Liver (tissue), 8 donors: ENCODE measurements at regions not wholly inside any gene's neighbourhood (a gene's known extent, or its start where the extent isn't known, plus 50 kb on each side); places are given as distances from the start of the nearest gene placed in this dataset.
"Not testable (repeated sequence)": the region's sequence is repeated elsewhere in the genome, so short reads cannot be mapped to it uniquely, and the experiment has no call there.

ENCODE experiments used
- DNase-seq: peaks from one replicate; pipeline ENCODE4 v3.0.0-alpha.2; 2017; ENCODE audit warnings: low spot score
- H3K27ac ChIP-seq, 2 donors: one replicate each; pipeline ENCODE4 v1.7.0; 2013; ENCODE audit warnings: inconsistent platforms in 2 of 2, low read length in 2 of 2, control low read depth in 1 of 2, low read depth in 1 of 2, mild to moderate bottlenecking in 1 of 2
- H3K27me3 ChIP-seq, 4 donors: one replicate each; pipeline versions ENCODE4 v1.6.1 to v1.7.0; 2013; ENCODE audit warnings: low read length in 3 of 4, inconsistent platforms in 1 of 4, mild to moderate bottlenecking in 1 of 4, moderate library complexity in 1 of 4; ENCODE audit not compliant: control insufficient read depth in 4 of 4, insufficient read depth in 4 of 4
- H3K36me3 ChIP-seq, 4 donors: one replicate each; pipeline versions ENCODE4 v1.6.1 to v1.7.0; 2013; ENCODE audit warnings: low read length in 3 of 4, mild to moderate bottlenecking in 3 of 4, low read depth in 1 of 4, moderate library complexity in 1 of 4; ENCODE audit not compliant: control insufficient read depth in 4 of 4, insufficient read depth in 3 of 4
- H3K4me1 ChIP-seq, 4 donors: one replicate each; pipeline versions ENCODE4 v1.6.1 to v1.7.0; 2013; ENCODE audit warnings: low read length in 3 of 4, mild to moderate bottlenecking in 3 of 4, moderate library complexity in 1 of 4; ENCODE audit not compliant: control insufficient read depth in 4 of 4, insufficient read depth in 4 of 4
- H3K4me3 ChIP-seq, 3 donors: one replicate each; pipeline versions ENCODE4 v1.6.1 to v1.7.0; 2013; ENCODE audit warnings: low read length in 3 of 3, control low read depth in 1 of 3, low read depth in 1 of 3, mild to moderate bottlenecking in 1 of 3
- H3K9ac ChIP-seq, 2 donors: one replicate each; pipeline ENCODE4 v1.7.0; 2013; ENCODE audit warnings: low read length in 2 of 2, mild to moderate bottlenecking in 2 of 2, moderate library complexity in 2 of 2, control low read depth in 1 of 2, low read depth in 1 of 2
- H3K9me3 ChIP-seq, 4 donors: one replicate each; pipeline versions ENCODE4 v1.6.1 to v1.7.0; 2013; ENCODE audit warnings: low read length in 3 of 4; ENCODE audit not compliant: control insufficient read depth in 4 of 4
- ATF3 ChIP-seq: IDR thresholded peaks from 2 replicates; pipeline ENCODE4 v1.6.1; 2016; ENCODE audit warnings: antibody characterized with exemption
- EGR1 ChIP-seq, 2 donors: IDR thresholded peaks; 2 replicates each; pipeline ENCODE4 v1.6.1; 2016 to 2018; ENCODE audit warnings: antibody characterized with exemption in 2 of 2, low read depth in 2 of 2
- FOXA1 ChIP-seq: IDR thresholded peaks from 2 replicates; pipeline ENCODE4 v1.6.1; 2016; ENCODE audit warnings: antibody characterized with exemption
- FOXA2 ChIP-seq: IDR thresholded peaks from 2 replicates; pipeline ENCODE4 v1.6.1; 2016; ENCODE audit warnings: antibody characterized with exemption
- GABPA ChIP-seq, 2 donors: IDR thresholded peaks in 1 of 2; conservative IDR thresholded peaks in 1 of 2; 2 replicates each; pipeline ENCODE4 v1.6.1; 2016; ENCODE audit warnings: antibody characterized with exemption in 2 of 2, mild to moderate bottlenecking in 1 of 2, moderate library complexity in 1 of 2
- HNF4A ChIP-seq, 2 donors: conservative IDR thresholded peaks; 2 replicates each; pipeline ENCODE4 v1.6.1; 2016; ENCODE audit warnings: antibody characterized with exemption in 2 of 2, mild to moderate bottlenecking in 2 of 2
- HNF4G ChIP-seq: IDR thresholded peaks from 2 replicates; pipeline ENCODE4 v1.6.1; 2016; ENCODE audit warnings: antibody characterized with exemption
- JUND ChIP-seq, 2 donors: IDR thresholded peaks; 2 replicates each; pipeline ENCODE4 v1.6.1; 2016; ENCODE audit warnings: antibody characterized with exemption in 2 of 2
- NR2F2 ChIP-seq: IDR thresholded peaks from 2 replicates; pipeline ENCODE4 v1.6.1; 2016; ENCODE audit warnings: antibody characterized with exemption
- RAD21 ChIP-seq, 2 donors: IDR thresholded peaks; 2 replicates each; pipeline ENCODE4 v1.6.1; 2016; ENCODE audit warnings: antibody characterized with exemption in 2 of 2, mild to moderate bottlenecking in 2 of 2
- REST ChIP-seq: IDR thresholded peaks from 2 replicates; pipeline ENCODE4 v1.6.1; 2016; ENCODE audit warnings: antibody characterized with exemption, mild to moderate bottlenecking
- RXRA ChIP-seq, 2 donors: IDR thresholded peaks; 2 replicates each; pipeline ENCODE4 v1.6.1; 2017 to 2018; ENCODE audit warnings: antibody characterized with exemption in 2 of 2, mild to moderate bottlenecking in 1 of 2
- SP1 ChIP-seq: IDR thresholded peaks from 2 replicates; pipeline ENCODE4 v1.6.1; 2018; ENCODE audit warnings: antibody characterized with exemption, mild to moderate bottlenecking
- TAF1 ChIP-seq: conservative IDR thresholded peaks from 2 replicates; pipeline ENCODE4 v1.6.1; 2016; ENCODE audit warnings: antibody characterized with exemption, mild to moderate bottlenecking
- YY1 ChIP-seq: IDR thresholded peaks from 2 replicates; pipeline ENCODE4 v1.6.1; 2016; ENCODE audit warnings: antibody characterized with exemption, mild to moderate bottlenecking
- WGBS: extraction: QIAGEN DNeasy Blood & Tissue Kit; methylation state at CpG from one replicate; pipeline ENCODE4 v1.1.7; 2013; 5-methylcytosine and 5-hydroxymethylcytosine counted together
- TF ChIP-seq, protein P1 (sequence below): fragments of 150-350 bp; IDR thresholded peaks from 2 replicates; pipeline ENCODE4 v1.5.1; 2017; ENCODE audit warnings: improper control_type of control experiment, low read depth, low read length; ENCODE audit not compliant: missing input control
- TF ChIP-seq, protein P2 (sequence below): IDR thresholded peaks from 2 replicates; pipeline ENCODE4 v1.6.1; 2016; ENCODE audit warnings: antibody characterized with exemption
- TF ChIP-seq, protein P3 (sequence below): IDR thresholded peaks from 2 replicates; pipeline ENCODE4 v1.6.1; 2016; ENCODE audit warnings: antibody characterized with exemption
- donor health status: healthy.
- donor health status: healthy.
- donor health status: healthy.
- donor health status: healthy.
- donor health status: healthy.

DNA sequence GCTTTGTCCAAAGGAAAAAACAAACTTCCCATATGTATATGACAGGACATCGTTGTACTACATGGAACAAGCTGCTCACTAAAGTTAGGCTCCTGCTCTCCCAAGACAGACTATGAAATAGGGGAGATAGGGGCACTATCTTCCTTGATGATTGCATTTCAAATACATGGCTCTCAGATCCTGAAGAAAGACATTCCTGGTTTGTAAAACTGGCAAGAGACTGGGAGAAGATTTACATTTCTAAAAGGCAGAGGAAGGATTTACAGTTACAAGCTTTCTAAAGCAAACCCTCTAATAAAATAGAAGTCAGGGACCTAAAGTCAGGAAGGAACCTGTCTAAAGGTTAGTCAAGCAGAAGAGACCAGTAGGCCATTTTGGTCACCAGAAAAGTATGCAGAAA is 103.7 kb downstream of the SLC17A6 start (continued):
- no peak for TF ChIP-seq REST

- H3K9me3 ChIP-seq, H3K27me3 ChIP-seq, H3K27ac ChIP-seq, H3K4me3 ChIP-seq, DNase-seq, H3K9ac ChIP-seq, H3K36me3 ChIP-seq: not testable (repeated sequence)
- 94% methylated on average over 7 of the region's 7 CpGs for WGBS
- peaks cover 0 to 10% (median 2%) of the 10 kb centered on the region in 4 donors for H3K4me1 ChIP-seq
These were observed 97.4 kb downstream of the SLC17A6 start for GRCh38 chr11:22435582-22435981.

DNA sequence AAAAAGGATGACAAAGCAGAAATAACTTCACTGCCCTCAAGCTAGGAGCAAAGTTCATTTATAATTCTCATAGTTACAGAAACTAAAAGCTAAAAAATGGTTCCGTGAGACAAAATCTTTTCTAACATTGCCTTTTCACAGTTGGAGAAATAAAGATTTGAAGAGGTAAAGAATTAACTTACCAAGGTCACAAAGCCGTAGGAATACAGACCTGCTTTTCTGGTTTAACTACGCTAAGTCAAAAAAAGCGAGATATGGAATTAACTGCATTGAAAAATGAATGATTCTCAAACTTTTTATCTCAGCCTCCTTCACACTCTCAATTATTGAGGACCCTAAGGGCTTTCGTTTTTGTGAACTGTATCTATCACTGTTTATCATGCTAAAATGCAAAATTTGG is 95.3 kb downstream of the SLC17A6 start:
- no peak overlapping the region for H3K9ac ChIP-seq
- H3K27me3 ChIP-seq, result peaks cover 0 to 5% (median 2%) of the 10 kb centered on the region in 4 donors
- H3K9me3 ChIP-seq, result no peaks in the 10 kb centered on the region
- H3K4me1 ChIP-seq, result peaks cover 0 to 10% (median 2%) of the 10 kb centered on the region in 4 donors
- no peak overlapping the region for H3K4me3 ChIP-seq
- H3K36me3 ChIP-seq, result no peaks in the 10 kb centered on the region
- no peak overlapping the region for H3K27ac ChIP-seq
- TF ChIP-seq, protein P1, sequence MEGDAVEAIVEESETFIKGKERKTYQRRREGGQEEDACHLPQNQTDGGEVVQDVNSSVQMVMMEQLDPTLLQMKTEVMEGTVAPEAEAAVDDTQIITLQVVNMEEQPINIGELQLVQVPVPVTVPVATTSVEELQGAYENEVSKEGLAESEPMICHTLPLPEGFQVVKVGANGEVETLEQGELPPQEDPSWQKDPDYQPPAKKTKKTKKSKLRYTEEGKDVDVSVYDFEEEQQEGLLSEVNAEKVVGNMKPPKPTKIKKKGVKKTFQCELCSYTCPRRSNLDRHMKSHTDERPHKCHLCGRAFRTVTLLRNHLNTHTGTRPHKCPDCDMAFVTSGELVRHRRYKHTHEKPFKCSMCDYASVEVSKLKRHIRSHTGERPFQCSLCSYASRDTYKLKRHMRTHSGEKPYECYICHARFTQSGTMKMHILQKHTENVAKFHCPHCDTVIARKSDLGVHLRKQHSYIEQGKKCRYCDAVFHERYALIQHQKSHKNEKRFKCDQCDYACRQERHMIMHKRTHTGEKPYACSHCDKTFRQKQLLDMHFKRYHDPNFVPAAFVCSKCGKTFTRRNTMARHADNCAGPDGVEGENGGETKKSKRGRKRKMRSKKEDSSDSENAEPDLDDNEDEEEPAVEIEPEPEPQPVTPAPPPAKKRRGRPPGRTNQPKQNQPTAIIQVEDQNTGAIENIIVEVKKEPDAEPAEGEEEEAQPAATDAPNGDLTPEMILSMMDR, result no peak
- TF ChIP-seq, protein P2, sequence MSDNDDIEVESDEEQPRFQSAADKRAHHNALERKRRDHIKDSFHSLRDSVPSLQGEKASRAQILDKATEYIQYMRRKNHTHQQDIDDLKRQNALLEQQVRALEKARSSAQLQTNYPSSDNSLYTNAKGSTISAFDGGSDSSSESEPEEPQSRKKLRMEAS, result no peak
- TF ChIP-seq REST (no peak), NR2F2 (no peak), RAD21 (IDR thresholded peaks at IDR 0.05) (no peak), GABPA (IDR thresholded peaks at IDR 0.05 in 1 of 2, conservative IDR thresholded peaks at IDR 0.05 in 1 of 2) (no peak), TAF1 (no peak), ATF3 (no peak), FOXA2 (no peak), SP1 (no peak), EGR1 (IDR thresholded peaks at IDR 0.05; ENCODE audit: low read depth in 2 of 2) (no peak), HNF4G (no peak), FOXA1 (no peak), YY1 (no peak), RXRA (IDR thresholded peaks at IDR 0.05) (no peak), JUND (IDR thresholded peaks at IDR 0.05) (no peak), HNF4A (conservative IDR thresholded peaks at IDR 0.05) (no peak)
- TF ChIP-seq, protein P3, sequence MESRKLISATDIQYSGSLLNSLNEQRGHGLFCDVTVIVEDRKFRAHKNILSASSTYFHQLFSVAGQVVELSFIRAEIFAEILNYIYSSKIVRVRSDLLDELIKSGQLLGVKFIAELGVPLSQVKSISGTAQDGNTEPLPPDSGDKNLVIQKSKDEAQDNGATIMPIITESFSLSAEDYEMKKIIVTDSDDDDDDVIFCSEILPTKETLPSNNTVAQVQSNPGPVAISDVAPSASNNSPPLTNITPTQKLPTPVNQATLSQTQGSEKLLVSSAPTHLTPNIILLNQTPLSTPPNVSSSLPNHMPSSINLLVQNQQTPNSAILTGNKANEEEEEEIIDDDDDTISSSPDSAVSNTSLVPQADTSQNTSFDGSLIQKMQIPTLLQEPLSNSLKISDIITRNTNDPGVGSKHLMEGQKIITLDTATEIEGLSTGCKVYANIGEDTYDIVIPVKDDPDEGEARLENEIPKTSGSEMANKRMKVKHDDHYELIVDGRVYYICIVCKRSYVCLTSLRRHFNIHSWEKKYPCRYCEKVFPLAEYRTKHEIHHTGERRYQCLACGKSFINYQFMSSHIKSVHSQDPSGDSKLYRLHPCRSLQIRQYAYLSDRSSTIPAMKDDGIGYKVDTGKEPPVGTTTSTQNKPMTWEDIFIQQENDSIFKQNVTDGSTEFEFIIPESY, result no peak
- no peak for DNase-seq
- WGBS, result 76% methylated on average over 5 of the region's 5 CpGs
